Tongue (tissue), 1 donor: ENCODE measurements at regions not wholly inside any gene's neighbourhood (a gene's known extent, or its start where the extent isn't known, plus 50 kb on each side); places are given as distances from the start of the nearest gene placed in this dataset.

Experiments
- DNase-seq: peaks from one replicate; pipeline ENCODE4 v3.0.0-alpha.2; 2015

DNA sequence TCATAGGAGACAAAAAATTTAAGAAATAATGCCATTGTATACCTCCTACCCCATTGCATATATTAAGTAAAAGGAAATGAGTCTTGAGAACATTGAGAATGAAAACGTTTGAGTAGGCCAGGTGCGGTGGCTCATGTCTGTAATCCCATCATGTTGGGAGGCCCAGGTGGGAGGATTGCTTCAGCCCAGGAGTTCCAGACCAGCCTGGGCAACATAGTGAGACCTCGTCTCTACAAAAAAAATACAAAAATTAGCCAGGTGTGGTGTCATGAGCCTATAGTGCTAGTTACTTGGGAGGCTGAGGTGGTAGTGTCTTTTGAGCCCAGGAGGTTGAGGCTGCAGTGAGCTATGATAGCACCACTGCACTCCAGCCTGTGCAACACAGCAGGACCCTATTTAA lies 107.7 kb upstream of the MGAT5 start:
- DNase-seq, result no peak

DNA sequence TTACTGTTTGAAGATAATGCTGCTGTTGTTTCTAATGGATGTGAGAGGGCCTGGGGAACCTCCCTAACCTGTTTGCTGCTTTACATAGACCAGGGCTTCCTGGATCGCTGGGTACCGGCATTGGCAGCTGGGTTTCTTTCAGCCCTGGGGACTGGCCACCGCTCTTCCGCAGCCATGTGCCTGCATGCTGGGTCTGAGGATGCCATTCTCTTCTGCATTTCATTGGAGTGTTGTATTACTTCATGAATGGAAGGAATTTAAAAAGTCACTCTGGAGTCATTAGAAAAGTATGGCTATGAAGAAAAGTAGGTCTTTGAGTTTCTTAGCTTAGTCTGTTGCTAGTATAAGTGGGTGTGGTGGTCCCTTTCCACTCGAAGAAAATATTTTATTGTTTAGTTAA lies 107.3 kb upstream of the MGAT5 start:
- DNase-seq, result peak; percentile 49

DNA sequence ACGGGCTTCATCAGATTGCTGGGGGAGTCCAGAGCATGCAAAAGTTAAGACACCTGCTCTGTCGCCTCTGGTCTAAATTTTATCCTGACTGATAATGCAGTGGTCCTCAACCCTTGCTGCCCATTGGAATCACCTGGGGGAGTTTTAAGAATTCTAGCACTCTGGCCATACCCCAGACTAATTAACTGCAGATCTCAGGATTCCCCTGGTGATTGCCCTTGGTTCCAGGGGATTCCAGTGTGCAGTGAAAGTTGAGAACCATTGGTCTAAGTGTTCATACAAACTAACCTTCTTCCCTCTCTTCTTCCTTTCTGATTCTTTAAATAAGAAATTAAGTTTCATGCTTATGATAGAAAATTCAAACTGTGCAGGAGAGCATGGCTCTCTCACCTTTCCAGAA lies 105.7 kb upstream of the MGAT5 start:
- DNase-seq, result no peak

DNA sequence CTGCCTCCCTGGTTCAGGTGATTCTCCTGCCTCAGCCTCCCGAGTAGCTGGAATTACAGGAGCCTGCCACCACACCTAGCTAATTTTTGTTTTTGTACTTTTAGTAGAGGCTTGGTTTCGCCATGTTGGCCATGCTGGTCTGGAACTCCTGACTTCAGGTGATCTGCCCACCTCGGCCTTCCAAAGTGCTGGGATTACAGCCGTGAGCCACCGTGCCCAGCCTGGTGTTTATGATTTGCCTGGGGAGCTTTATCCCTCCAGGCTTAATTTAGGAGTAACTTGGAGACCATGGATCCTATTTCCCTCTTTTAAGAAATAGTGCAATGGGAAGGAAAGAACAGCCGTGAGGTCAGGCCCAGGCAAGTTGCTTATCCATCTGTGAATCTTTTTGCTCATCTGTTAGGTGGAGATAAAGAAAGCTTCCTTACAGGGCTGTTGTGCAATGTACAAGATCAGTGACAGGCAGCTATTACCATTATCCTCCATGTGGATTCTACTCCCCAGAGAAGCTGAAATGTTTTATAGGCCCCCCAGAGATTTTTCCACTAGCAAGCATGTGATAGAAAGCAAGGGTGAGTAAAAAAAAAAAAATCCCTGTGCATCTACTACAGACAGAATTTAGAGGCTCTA lies 104.9 kb upstream of the MGAT5 start:
- no peak for DNase-seq

DNA sequence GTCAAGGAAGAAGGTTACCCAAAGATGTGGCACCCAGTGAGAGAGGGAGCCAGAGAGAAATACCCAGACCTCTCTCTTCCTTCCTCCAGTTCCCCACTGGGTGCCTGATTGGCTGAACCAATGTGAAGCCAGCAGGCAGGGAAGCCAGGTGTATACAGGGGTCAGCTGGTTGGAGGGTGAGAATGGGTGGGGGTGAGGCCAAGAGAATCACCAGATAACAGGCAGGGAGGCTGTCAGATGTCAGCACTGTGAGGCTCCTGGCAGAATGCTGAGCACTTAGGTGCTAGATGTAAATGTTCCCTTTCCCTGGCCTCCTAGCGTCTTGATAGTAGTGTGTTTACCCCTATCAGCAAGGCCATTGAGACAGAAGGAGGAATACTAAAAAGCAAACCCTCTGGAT lies 104.0 kb upstream of the MGAT5 start:
- no peak for DNase-seq

DNA sequence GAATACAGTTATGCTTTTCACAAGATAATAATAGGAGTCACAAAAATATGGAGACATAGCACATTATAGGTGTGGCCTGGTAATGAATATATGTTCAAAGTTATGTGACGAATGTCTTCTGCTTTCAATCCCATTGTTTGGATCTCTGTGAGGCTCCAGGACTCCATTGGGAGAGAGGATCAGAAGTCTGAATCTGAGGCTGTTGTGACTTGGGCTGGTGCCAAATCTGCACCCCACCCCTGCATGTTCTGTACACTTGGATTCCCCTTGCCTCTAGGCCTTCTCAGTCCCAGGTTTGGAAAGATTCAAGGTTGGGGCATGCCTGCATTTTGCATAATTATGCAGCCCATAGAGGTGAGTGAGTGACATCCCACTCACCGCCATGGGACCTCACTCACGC lies 103.1 kb upstream of the MGAT5 start:
- no peak for DNase-seq

DNA sequence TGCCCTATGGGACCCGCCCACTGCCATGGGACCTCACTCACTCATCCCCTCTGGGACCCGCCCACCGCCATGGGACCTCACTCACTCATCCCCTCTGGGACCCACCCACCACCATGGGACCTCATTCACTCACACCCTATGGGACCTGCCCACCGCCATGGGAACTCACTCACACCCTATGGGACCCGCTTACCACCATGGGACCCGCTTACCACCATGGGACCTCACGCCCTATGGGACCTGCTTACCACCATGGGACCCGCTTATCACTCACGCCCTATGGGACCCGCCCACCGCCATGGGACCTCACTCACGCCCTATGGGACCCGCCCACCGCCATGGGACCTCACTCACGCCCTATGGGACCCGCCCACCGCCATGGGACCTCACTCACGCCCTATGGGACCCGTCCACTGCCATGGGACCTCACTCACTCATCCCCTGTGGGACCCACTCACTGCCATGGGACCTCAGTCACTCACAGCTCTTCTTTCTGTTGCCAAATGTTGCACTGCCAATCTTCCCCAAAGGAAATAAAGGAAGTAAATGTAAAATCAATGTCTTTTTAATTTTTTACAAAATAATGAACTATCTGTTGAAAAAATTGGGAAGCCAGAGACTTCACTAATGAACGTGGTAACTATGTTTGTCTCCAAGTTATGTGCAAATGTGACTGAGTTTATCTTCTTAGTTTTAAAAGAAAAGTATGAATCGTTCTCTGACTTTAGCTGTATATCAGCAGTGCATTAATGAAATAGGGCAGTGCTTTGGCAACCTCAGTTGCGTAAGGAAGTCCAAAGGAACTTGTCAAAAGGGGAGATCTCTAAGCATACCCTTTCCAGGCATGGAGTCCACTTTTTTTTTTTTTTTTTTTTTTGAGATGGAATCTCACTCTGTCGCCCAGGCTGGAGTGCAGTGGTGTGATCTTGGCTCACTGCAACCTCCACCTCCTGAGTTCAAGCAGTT lies 101.5 kb upstream of the MGAT5 start:
- DNase-seq, result no peak

DNA sequence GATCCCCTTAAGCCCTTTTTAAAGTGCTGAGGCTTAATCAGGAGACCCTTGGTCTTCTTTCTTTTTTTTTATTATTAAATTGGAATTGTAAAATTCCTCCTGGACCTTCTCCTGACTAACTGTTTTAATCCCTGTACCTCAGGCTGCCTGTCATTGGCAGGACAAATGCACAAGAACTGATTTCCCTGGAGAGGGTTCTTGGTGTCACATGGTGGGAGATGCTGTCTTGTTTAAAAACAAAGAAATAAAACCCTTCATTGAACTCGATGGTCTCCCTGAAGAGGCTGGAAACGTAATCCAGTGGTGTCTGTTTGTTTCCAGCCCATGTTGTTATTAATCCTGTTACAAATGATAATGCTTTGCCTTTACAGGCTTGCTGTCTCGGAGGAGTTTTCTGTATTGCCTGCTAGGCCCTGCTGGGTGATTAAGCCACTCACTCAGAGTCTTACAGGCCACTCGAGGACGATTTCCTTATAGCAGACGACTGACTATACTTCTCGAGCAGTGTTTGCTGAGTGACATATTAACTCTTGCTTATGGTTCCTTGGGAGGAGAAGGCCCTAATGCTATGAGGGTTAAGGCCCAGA lies 100.5 kb upstream of the MGAT5 start:
- no peak for DNase-seq

DNA sequence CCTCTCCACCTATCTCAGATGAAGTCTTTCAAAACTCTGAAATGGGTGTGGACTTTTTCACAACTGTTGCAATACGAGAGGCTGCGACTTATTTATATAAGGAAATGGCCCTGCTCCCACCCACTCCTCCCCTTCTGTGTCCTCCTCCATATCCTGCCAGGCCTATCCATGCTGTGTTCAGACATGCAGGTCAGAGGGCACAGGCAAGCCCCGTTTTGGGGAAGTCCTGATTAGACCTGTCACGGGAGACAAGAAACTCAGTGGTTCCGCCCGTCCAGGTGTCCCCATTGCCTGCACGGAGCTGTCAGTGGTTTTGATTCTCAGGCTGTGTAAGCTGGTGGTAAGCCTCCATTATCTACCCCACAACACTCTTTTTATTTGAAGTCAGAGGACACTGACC lies 99.6 kb upstream of the MGAT5 start:
- no peak for DNase-seq

DNA sequence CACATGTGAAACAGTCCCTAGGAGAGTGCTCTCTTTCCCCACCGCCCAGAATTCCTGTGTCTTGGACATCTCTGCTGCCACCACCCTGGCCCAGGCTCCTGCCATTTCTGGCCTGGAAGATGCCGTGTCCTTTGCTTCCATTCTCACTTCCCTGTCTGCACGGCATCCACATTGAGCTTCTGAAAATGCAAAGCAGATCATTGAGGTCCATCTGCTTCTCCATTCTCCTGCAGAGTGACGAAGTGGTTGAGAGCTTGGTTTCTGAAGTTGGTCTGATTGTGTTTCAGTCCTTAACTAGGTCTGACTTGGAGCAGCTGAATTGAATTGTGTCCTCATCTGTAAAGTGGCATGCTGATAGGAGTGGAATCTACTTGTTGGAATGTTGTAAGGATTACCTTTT lies 98.7 kb upstream of the MGAT5 start:
- DNase-seq, result no peak

DNA sequence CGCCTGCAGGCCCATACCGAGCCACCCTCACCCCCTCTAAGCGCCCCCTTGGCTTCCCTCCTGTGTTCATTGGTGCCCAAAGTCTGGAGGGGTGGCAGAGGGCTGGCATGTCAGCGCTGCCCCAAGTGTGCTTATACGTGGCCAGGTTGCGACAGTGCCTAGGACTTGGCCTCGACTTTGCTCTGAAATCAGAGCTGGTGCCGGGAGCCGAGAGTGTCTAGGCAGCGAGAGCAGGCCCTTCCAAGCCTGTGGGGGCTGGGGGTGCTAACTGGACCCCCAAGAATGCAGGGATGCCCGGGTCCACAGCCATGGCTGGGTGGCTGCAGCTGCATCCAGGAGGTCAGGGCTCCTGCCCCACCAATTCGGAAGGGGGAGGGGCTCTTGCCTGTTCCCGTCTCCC lies 95.6 kb upstream of the MGAT5 start:
- DNase-seq, result no peak

DNA sequence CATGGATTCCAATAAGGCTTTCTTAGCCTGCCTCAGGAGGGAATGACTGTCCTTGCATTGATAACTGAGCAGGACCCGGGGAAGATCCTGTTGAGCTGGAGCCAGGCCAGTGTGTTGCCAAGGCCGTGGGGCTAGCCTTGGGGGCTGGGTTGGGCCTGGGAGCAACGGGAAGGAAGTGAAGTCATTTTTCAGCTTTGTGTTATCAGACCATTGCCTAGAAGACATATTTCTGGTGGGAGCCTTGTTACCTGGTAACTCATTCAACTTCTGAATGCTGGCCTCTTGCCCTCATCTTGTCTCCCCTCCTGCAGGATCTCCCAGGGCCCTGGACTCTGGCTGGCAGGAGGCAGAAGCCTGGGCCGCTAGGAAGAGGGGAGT lies 92.7 kb upstream of the MGAT5 start:
- no peak for DNase-seq

DNA sequence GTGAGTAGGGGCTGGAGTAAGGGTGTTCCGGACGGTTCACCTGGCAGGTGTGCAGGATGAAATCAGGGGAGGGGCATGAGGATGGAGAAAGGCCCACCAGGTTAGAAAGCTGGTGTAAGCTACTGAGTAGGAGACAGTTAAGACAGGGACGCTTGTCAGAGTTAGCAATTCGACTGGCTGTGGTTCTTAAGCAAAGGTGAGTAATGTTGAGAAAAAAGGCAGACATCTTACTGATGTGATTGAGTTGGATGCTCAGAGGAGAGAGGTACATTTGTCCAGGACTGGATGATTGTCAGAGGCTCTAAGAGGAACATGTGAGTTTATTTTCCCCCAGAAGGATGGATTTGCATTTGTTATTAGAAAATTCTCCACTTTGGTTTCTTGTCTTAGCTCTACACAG lies 90.5 kb upstream of the MGAT5 start:
- no peak for DNase-seq

DNA sequence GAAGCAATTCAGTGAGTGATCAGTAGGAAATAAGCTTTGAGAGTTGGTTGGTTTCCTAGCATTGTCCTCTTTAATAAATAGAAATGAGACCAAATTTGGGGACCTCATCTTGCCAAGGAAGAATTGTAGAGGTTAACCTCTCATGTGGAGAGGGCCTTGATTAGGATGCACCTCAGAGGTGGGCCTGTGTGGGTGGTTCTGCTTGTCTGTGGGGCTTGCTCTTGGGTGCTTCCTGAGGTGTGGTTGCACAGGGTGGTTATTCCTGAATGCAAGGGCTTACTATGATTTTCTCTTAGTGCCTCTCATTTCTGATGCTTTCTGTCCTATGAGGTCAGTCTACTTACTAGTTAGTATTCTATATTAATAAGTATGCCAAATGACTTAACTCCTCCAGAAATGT lies 89.6 kb upstream of the MGAT5 start:
- DNase-seq, result no peak

DNA sequence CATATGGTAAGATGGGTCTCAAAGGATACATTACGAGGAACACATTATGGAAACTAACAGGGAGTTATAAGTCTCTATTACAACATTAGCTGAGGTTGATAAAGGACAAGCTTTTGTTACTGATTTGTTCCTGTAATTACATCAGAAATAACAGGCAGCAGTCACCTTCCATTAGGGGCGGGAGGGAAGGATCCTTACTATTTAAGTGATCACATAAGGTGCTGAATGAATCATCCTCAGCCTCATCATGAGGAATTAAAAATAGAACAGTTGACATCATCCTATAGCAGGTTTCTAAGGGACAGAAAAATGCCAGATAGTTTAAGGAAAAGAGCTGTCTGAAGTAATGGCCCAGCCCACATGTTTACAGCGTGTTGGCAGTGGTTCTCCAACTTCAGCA lies 86.9 kb upstream of the MGAT5 start:
- DNase-seq, result peak; percentile 35

DNA sequence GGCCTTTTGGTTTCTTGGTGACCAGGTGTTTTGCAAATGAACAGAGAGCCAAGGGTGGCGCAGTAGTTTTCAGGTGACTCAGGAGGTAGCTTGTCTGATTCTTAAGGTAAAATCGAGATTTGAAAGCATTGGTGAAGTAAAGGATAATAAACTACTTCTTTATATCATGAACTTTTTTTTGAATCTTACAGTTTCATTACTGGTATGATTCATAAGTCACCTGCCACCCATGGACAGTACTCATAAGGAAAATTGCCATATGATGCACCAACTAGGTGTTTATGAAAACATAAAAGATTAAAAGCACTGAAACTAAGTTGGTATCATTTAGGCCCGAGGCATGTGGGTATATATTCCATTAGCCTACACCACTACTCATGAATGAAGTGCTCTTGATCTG lies 84.1 kb upstream of the MGAT5 start:
- no peak for DNase-seq

DNA sequence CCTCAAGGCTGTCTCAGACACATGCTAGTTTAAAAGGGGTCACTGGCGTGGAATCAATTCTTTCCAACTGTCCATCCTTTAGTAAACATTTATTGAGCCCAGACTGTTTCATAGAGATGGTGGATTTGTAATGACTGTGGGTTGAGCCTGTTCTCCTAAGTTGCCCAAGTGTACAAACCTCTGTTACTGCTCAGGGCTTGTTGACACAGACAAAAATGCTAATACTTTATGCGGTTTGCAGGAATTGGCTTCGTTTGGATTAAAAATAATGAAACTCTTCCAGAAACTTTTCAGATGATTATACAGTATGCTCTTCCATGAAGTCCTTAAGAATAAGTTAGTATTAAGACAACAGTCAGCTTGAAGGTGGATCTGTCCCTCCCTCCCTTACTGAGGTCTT lies 83.6 kb upstream of the MGAT5 start:
- DNase-seq, result no peak

DNA sequence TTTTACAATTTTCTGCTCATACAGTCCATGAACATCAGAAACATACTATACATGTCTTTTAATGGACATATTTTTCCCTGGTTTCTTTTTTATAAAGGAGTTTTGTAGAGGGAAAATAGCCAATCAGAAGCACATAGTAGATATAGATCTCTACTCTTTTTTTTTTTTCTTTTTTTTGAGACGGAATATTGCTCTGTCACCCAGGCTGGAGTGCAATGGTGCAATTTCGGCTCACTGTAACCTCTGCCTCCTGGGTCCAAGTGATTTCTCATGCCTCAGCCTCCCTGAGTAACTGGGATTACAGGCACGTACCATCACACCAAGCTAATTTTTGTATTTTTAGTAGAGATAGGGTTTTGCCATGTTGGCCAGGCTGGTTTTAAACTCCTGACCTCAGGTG lies 83.2 kb upstream of the MGAT5 start:
- DNase-seq, result no peak

DNA sequence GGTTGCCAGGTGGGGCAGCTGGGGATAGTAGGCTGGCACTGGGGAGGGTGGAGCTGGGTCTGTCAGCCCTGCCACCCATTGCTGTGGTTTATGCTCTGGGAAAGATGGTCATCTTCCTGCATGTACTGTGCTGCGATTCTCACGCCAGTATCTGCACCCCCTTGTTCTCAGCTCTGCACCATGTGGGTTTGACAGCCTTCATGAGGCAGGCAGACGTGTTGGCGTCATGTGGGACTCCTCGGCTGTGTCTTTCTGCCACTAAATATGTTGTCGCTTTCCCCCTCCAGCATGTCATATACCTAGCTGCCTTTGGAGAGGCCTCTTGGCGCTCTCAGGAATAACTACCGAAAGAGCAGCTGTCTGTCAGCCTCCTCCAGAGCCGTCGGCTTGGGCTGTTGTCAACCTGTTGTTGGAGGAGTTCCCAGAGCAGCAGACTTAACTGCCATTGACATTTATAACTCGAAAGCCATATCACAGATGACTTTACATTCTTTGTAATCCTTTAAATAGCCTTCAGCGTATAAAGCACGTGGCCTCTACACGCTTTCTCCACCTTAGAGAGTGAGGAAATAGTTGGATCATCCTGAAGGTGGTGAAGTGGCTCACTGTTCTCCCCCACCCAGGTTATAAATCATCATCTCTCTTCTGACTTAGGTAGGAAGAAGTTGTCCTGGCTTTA lies 80.4 kb upstream of the MGAT5 start:
- DNase-seq, result peak; percentile 74

DNA sequence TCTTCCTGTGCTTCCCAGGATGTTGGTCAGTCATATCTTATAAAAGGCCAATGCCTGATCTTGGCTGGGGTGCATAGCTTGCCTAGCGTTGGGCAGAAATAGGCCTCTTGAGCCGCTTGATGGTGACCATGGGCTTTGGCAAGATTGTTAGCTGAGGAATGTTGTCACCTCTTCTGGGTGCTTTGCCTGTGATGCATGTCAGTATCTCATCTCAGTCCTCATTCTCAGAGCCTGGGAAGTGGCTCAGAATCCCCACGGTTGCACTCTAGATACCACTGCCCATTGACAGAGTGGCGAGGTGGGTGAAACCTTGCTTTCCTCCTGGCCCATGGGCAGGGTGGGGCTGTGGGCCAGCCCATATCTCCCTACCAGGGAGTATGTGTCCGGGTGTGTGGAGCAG lies 79.2 kb upstream of the MGAT5 start:
- no peak for DNase-seq

DNA sequence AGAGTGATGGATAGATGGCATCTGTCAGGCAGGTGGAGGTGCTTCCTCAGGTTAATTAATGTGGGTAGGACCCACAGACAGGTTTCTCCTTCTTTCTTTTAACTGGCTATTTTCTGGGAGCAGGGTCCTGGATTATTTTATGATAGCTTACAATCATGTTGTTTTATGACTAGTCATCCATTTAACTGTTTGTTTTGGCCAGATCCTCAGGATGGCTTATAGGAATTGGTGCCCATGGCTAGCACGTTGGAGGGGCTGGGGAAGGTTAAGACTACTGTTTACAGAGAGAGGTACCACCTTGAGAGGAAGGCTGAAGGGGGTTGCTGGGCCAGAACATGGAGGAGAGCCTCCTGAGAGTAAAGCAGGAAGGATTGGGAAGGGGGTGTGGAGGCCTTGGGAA lies 78.0 kb upstream of the MGAT5 start:
- DNase-seq, result no peak

DNA sequence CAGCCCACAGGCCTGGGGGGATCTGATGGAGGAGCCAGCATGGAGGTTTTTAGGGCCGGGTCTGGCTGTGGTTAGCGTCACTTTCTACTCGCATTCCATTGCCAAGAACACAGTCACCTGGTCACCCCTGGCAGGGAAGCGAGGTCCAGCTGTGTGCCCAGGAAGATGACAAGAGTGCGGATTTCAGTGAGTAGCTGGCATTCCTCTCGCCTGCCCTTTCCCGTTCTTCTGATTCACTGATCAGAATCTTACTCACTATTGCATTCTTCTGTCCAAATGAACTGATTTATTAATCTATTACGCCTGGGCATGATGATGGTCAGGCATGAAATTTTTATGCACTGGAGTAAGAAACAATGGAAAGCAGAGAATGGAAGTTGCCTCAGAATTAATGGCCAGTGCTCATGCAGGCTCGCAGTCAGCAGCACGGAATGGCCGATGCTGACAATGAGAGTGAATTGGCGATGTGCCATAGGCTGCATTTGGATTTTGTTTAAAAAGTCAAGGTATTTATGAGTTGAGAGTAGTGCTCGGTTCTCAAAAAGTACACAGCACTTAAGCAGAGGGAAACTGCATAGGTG lies 76.4 kb upstream of the MGAT5 start:
- peak; percentile 58 for DNase-seq
